MV-4-11 (cell line): ENCODE measurements at regions not wholly inside any gene's neighbourhood (a gene's known extent, or its start where the extent isn't known, plus 50 kb on each side); places are given as distances from the start of the nearest gene placed in this dataset.
"Not testable (repeated sequence)": the region's sequence is repeated elsewhere in the genome, so short reads cannot be mapped to it uniquely, and the experiment has no call there.

ENCODE experiments used
- DNase-seq: peaks from one replicate; lab custom pipeline; 2025; lab: John Stamatoyannopoulos, UW

- DNase-seq = not testable (repeated sequence)
Observed at GRCh38 chr11:25501426-25501825, 830.5 kb upstream of the ANO3 start.

GRCh38 chr11:25515576-25515975 is 816.4 kb upstream of the ANO3 start:
- DNase-seq = no peak

GRCh38 chr11:25520459-25520858 is 811.5 kb upstream of the ANO3 start:
- no peak for DNase-seq

GRCh38 chr11:25527841-25528240 is 804.1 kb upstream of the ANO3 start:
- DNase-seq = no peak

- no peak for DNase-seq
Observed at GRCh38 chr11:25529572-25529971, 802.4 kb upstream of the ANO3 start.

GRCh38 chr11:25535467-25536272 is 796.3 kb upstream of the ANO3 start:
- no peak for DNase-seq

GRCh38 chr11:25536289-25536688 is 795.6 kb upstream of the ANO3 start:
- DNase-seq = no peak

GRCh38 chr11:25537393-25537792 is 794.5 kb upstream of the ANO3 start:
- DNase-seq = no peak

- DNase-seq = no peak
Observed at GRCh38 chr11:25547292-25547691, 784.6 kb upstream of the ANO3 start.

- DNase-seq = no peak
Observed at GRCh38 chr11:25562417-25562816, 769.5 kb upstream of the ANO3 start.

- no peak for DNase-seq
Observed at GRCh38 chr11:25565846-25566245, 766.1 kb upstream of the ANO3 start.

- DNase-seq = peak; percentile 39
Observed at GRCh38 chr11:25566298-25567200, 765.4 kb upstream of the ANO3 start.

GRCh38 chr11:25576320-25576719 is 755.6 kb upstream of the ANO3 start:
- DNase-seq = no peak

- DNase-seq = not testable (repeated sequence)
Observed at GRCh38 chr11:25579554-25579953, 752.4 kb upstream of the ANO3 start.

- DNase-seq = no peak
Observed at GRCh38 chr11:25583596-25583995, 748.3 kb upstream of the ANO3 start.

GRCh38 chr11:25587496-25587895 is 744.4 kb upstream of the ANO3 start:
- no peak for DNase-seq

- no peak for DNase-seq
Observed at GRCh38 chr11:25593221-25593620, 738.7 kb upstream of the ANO3 start.

GRCh38 chr11:25596701-25597100 is 735.2 kb upstream of the ANO3 start:
- DNase-seq = no peak

GRCh38 chr11:25597696-25598095 is 734.2 kb upstream of the ANO3 start:
- no peak for DNase-seq

- no peak for DNase-seq
Observed at GRCh38 chr11:25602149-25602548, 729.8 kb upstream of the ANO3 start.

- DNase-seq = no peak
Observed at GRCh38 chr11:25602959-25603358, 729.0 kb upstream of the ANO3 start.

GRCh38 chr11:25612806-25613205 is 719.1 kb upstream of the ANO3 start:
- no peak for DNase-seq

GRCh38 chr11:25613451-25613850 is 718.5 kb upstream of the ANO3 start:
- no peak for DNase-seq
